Fibroblast of upper back skin (primary cell): ENCODE measurements at regions not wholly inside any gene's neighbourhood (a gene's known extent, or its start where the extent isn't known, plus 50 kb on each side); places are given as distances from the start of the nearest gene placed in this dataset.
"Not testable (repeated sequence)": the region's sequence is repeated elsewhere in the genome, so short reads cannot be mapped to it uniquely, and the experiment has no call there.

ENCODE experiments used
- DNase-seq: peaks from one replicate; pipeline ENCODE4 v3.0.0-alpha.2; 2013

- DNase-seq: no peak
These were observed 169.4 kb downstream of the KBTBD8 start for GRCh38 chr3:67167481-67167880.

- DNase-seq: no peak
These were observed 173.7 kb downstream of the KBTBD8 start for GRCh38 chr3:67171841-67172240.

- not testable (repeated sequence) for DNase-seq
These were observed 175.0 kb downstream of the KBTBD8 start for GRCh38 chr3:67173130-67173529.

GRCh38 chr3:67176396-67176795 is 178.3 kb downstream of the KBTBD8 start:
- no peak for DNase-seq

DNA sequence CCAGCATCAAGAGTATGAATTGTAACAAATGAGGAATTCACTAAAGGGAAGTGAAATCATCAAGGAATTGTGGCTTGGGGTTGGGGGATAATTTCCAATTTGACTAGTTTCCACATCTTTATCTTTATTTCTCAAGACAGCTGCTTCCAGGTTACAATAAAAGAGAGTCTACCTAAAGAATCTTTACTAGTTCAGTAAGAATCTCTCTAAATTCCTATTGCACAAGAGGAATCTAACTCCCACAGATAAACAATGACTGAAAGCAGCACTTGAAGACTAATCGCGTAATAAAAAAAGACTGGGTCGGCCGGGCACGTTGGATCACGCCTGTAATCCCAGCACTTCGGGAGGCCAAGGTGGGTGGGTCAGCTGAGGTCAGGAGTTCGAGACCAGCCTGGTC is 194.4 kb downstream of the KBTBD8 start:
- DNase-seq: no peak

- no peak for DNase-seq
These were observed 198.6 kb downstream of the KBTBD8 start for GRCh38 chr3:67196677-67197076.

DNA sequence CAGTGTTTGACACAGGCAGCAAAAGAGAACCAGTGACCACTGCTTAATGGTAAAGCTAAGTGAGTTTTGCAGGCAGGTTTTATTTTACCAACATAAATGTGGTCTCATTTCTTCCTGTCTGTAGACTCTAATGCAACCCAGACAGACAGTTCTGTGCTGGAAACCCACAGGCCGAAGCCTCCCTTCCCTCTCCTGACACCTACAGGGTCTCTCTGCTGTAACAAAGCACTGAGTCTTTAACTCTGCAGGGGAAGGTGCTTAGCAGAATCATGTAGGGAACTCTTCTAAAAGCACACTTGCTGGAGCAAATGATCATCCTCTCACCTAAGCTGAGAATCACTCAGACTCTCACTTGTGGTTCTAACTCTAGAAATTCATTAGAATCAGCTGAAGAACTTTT is 200.3 kb downstream of the KBTBD8 start:
- DNase-seq: no peak

GRCh38 chr3:67200618-67201017 is 202.5 kb downstream of the KBTBD8 start:
- no peak for DNase-seq

- DNase-seq: no peak
These were observed 202.9 kb downstream of the KBTBD8 start for GRCh38 chr3:67201026-67201425.

DNA sequence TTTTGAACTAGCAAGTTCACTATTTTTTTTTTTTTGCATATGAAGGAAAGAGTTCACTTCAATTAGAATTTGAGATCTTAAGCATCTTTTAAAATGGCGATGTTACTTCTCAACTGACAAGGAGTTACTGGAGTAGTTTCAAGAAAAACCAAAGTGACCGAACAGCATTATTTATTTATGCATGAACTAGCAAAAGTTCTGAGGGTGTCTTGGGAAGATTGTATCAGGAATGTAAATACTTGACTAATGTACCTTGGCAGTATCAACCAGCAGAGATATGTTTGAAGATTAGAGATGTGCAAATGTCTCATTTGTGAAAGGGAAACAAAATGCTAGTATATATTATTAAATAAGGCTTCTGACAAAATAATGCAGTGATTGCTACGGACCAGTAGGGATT is 203.9 kb downstream of the KBTBD8 start:
- no peak for DNase-seq

GRCh38 chr3:67204951-67205350 is 206.8 kb downstream of the KBTBD8 start:
- DNase-seq: no peak

DNA sequence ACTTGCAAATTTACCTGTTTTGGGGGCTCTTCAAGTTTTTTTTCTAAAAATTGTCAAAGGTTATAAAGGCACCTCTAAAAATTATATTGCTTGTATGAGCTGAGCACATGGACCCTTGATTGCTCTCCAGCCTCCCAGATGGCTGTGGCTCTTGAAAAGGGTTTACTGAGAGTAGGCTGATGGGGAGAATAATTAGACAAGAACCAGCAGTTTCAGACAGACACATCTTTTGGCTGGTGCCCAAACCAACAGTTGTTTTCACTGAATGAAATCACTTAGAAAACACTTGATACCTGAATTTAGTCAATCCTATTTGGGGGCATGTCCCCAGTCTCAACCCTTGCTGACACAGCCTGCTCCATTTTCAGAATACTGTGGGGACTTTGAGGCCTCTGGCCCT is 217.6 kb downstream of the KBTBD8 start:
- no peak for DNase-seq

DNA sequence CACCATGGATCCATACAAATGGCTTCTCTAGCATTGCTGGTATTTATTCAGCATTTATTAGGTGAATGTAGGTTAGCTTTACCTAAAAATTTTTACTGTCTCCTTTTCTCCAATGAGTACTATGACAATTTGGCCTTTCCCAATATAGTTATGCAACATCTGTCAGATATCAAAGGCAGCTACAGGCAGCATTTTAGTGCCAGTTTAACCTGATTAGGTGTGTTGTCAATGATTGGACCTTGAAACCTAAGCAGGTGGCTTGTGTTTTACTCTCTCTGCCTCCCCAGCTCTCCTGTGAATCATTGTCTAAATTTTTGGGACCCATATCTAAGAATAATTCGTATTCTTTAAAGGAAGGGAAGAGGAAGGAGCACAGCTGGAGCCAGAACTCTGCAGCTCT is 228.9 kb downstream of the KBTBD8 start:
- DNase-seq: no peak

- no peak for DNase-seq
These were observed 230.0 kb downstream of the KBTBD8 start for GRCh38 chr3:67228136-67228535.

- DNase-seq: no peak
These were observed 234.5 kb downstream of the KBTBD8 start for GRCh38 chr3:67232642-67233041.

DNA sequence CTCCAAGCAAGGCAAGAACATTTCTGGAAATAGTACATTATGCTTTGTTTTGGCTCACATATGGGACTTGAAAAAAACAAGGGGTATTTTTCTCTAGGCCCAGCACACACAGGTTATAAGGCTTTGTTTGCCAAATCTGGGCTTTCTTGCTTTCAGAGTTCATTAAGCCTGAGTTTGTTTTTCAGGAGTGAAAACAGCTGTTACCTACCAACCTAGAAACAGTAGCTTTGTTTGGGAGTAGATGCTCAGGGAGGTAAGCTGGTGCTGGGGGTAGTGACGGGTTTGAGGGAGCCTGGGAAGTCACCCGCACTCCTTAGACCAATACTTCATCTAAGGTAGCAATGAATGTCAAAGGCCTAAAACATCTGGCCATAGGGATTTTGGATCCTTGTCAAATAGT is 241.2 kb downstream of the KBTBD8 start:
- no peak for DNase-seq

- no peak for DNase-seq
These were observed 243.0 kb downstream of the KBTBD8 start for GRCh38 chr3:67241084-67241483.

- no peak for DNase-seq
These were observed 246.0 kb downstream of the KBTBD8 start for GRCh38 chr3:67244130-67244529.

- DNase-seq: no peak
These were observed 247.4 kb downstream of the KBTBD8 start for GRCh38 chr3:67245545-67245944.

GRCh38 chr3:67248726-67249125 is 250.6 kb downstream of the KBTBD8 start:
- DNase-seq: no peak

DNA sequence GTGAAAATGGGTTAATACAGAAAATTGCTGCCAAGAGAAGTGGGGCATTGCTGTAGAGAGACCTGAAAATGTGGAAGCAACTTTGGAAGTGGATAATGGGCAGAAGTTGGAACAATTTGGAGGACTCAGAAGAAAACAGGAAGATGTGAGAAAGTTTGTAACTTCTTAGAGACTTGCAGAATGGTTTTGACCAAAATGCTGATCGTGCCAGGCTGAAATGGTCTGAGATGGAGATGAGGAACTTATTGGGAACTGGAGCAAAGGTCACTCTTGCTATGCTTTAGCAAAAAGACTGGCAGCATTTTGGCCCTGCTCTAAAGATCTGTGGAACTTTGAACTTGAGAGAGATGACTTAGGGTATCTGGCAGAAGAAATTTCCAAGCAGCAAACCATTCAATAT is 254.8 kb downstream of the KBTBD8 start:
- not testable (repeated sequence) for DNase-seq

DNA sequence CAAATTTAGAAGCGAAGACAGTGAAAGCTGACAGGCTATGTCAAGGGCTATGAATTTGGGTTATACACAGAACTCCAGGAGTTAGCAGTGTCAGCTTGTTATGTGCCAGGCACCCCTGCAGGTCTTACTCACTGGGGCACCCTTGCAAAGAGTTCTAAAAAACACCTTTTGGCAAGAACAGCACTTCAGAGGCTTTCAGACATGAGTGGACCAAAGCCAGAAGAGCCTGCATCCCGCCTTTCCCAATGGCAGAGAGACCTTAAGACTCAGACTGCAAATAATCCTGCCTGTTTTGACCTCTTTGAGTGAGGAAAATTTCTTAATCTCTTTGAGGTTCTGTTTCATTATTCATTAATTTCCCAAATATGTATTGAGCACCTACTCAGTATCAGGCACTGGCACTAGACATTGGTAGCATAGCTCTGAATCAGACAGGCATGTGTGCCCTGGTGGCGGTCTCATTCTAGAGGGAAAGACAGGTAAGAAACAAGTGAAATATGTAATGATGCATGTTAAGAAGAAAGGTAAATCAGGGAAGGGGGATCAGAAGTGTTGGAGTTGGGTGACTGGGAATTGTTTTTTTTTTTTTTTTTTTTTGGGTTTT is 280.0 kb downstream of the KBTBD8 start:
- no peak for DNase-seq

GRCh38 chr3:67286586-67286985 is 288.5 kb downstream of the KBTBD8 start:
- no peak for DNase-seq

- no peak for DNase-seq
These were observed 290.5 kb downstream of the KBTBD8 start for GRCh38 chr3:67288466-67289106.

DNA sequence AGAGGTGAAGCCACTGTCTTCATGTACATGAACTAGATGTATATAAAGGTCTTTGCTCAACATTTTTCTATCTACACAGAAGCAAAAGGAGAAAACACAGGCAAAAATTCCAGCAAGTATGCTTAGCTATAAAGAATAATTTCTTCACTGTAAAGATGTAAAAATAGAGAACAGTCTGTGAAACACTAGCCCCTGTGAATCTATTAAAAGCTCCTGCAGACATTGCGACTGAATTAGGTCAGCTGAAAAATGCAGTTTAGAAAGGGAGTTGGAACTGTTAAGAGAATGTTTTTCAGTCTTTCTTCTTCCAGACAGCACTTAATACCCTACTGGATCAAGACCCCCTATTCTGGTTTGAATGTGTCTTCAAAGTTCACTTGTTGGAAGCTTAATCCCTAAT is 291.5 kb downstream of the KBTBD8 start:
- DNase-seq: no peak
